Skeletal muscle tissue (tissue), 3 donors: ENCODE measurements at regions not wholly inside any gene's neighbourhood (a gene's known extent, or its start where the extent isn't known, plus 50 kb on each side); places are given as distances from the start of the nearest gene placed in this dataset.
"Not testable (repeated sequence)": the region's sequence is repeated elsewhere in the genome, so short reads cannot be mapped to it uniquely, and the experiment has no call there.

Source experiments
- H3K27ac ChIP-seq: one replicate; pipeline ENCODE4 v1.7.0; 2013; ENCODE audit warnings: mild to moderate bottlenecking, low read depth, low read length, inconsistent platforms
- H3K27me3 ChIP-seq, 3 donors: one replicate each; pipeline ENCODE4 v1.7.0; 2013; ENCODE audit warnings: low read length in 3 of 3; ENCODE audit not compliant: control insufficient read depth in 3 of 3, insufficient read depth in 3 of 3
- H3K36me3 ChIP-seq, 3 donors: one replicate each; pipeline ENCODE4 v1.7.0; 2013; ENCODE audit warnings: low read length in 3 of 3; ENCODE audit not compliant: control insufficient read depth in 3 of 3, insufficient read depth in 3 of 3
- H3K4me1 ChIP-seq, 3 donors: one replicate each; pipeline ENCODE4 v1.7.0; 2013; ENCODE audit warnings: low read length in 3 of 3, mild to moderate bottlenecking in 3 of 3; ENCODE audit not compliant: control insufficient read depth in 3 of 3, insufficient read depth in 3 of 3
- H3K4me3 ChIP-seq, 3 donors: one replicate each; pipeline ENCODE4 v1.7.0; 2013; ENCODE audit warnings: low read length in 3 of 3
- H3K9ac ChIP-seq, 3 donors: one replicate each; pipeline ENCODE4 v1.7.0; 2013; ENCODE audit warnings: low read length in 3 of 3, mild to moderate bottlenecking in 3 of 3, moderate library complexity in 2 of 3, low read depth in 1 of 3
- H3K9me3 ChIP-seq, 3 donors: one replicate each; pipeline ENCODE4 v1.7.0; 2013; ENCODE audit warnings: low read length in 3 of 3; ENCODE audit not compliant: control insufficient read depth in 3 of 3
- donor health status: Osteomylitis.

DNA sequence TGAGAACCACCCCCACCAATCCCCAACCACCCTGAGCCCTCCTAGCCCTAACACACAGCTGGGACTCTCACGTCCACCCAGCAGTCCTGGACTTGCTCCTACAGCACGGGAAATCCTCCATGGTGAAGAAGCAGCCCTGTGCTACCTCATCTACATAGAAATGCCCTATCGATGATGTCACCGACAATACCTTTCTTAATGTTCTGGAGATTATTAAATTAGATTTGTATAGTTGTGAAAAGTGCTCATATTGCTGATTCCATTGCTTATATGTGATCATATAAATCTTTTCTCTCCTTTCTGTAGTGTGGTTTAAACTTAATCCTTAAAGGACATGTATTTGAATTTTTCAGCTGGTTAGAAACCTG, 97.1 kb downstream of the PPIAL4G start:
- H3K9ac ChIP-seq, H3K27me3 ChIP-seq, H3K27ac ChIP-seq, H3K9me3 ChIP-seq, H3K4me1 ChIP-seq, H3K4me3 ChIP-seq, H3K36me3 ChIP-seq: not testable (repeated sequence)

DNA sequence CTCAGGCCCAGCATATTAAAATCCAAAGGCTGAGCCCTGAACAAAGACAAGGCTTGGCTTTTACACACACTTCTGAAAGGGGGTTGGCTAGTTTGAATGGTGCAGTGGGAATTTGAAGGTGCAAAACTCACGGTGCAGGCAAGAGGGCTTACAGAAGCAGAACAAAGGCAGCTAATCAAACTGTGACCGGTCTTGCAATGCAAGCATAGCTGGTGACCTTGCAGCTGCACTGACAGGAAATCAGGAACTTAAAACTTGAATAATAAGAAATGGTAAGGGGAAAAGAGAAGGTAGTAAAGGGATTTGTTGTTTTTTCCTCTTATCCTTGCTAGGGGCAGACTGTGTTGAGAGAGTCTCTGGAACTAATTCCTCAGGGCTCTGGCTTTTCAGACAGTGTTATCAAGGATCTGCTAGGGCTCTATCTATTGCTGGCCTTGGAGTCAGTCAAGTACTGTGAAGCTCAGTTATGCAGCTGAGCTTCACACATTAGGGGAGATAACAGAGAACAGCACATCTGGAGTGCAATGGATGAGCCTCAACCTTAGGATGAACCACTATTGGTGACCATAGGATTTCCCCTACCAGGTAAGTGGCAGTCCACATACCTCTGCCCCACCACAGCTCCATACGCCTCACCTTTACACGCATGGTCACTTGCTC, 97.6 kb downstream of the PPIAL4G start:
- no peak overlapping the region for H3K9ac ChIP-seq

DNA sequence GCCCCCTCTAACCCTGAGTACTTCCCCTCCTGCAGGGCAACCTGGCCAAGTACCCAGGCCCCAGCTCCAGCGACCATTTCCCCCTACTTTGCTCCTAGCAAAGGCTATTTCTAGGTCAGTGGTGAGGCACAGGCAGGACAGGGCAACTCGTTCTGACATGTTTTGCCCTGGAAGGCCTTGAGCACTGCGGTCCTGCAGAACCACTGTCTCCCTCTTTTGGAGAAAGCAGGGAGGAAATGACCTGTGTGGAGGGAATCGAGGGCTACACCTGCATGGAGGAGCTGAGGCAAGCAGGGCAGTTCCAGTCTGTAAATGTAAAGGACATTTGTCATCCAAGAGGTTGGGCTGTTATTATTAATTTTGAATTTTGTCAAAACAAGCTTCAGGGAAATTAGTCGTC, 99.1 kb downstream of the PPIAL4G start:
- no peaks in the 10 kb centered on the region for H3K9me3 ChIP-seq
- H3K4me1 ChIP-seq: peaks cover 0 to 3% (median 0%) of the 10 kb centered on the region in 3 donors
- no peak overlapping the region for H3K27ac ChIP-seq
- peaks cover 0 to 4% (median 4%) of the 10 kb centered on the region in 3 donors for H3K27me3 ChIP-seq
- no peak overlapping the region for H3K4me3 ChIP-seq
- no peak overlapping the region for H3K9ac ChIP-seq
- no peaks in the 10 kb centered on the region for H3K36me3 ChIP-seq

More for the DNA sequence above, 97.6 kb downstream of the PPIAL4G start:
- Histone ChIP-seq H3K4me3 (no peak overlapping the region), H3K27ac (no peak overlapping the region), H3K9me3 (no peaks in the 10 kb centered on the region), H3K36me3 (no peaks in the 10 kb centered on the region), H3K4me1 (peaks cover 0 to 5% (median 0%) of the 10 kb centered on the region in 3 donors), H3K27me3 (peaks cover 0 to 4% (median 2%) of the 10 kb centered on the region in 3 donors)

DNA sequence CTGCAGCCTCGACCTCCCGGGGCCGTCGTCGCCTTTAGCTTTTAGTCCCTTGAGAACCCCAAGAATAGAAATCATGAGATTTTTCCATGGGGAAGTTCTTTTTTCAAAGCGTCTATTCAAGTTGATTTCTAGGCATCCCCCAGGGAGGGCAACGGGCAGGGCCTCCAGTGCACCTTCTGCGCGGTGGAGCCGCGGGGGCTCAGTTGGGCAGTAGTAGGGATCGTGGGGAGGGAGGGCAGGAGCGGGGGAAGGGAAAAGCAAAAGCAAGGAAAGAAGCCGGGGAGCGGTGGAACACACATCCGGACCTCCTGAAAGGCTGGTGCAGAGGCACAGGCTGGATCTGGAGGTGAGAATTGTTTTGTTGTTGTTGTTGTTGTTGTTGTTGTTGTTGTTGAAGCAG, 103.4 kb downstream of the PPIAL4G start:
- Histone ChIP-seq H3K9ac (no peak overlapping the region), H3K4me1 (no peaks in the 10 kb centered on the region), H3K27me3 (peaks cover 0 to 4% (median 4%) of the 10 kb centered on the region in 3 donors), H3K27ac (no peak overlapping the region), H3K9me3 (no peaks in the 10 kb centered on the region), H3K36me3 (no peaks in the 10 kb centered on the region), H3K4me3 (no peak overlapping the region)

DNA sequence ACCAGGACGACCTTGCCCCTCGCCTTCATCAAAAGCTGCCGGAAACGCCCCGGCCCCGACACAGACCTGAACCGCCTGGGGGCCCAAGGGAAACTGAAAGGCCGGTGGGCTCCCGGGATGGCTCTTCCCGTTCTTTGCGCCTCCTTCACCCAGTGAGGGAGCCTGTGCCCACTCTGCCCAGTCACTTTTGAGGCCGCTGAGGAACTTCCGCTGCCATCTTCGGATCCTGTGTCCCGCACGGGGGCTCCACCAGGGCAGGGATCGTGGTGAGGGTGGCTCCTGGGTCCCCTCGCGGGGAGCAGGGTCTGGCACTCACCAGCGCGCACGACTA, 104.0 kb downstream of the PPIAL4G start:
- H3K9ac ChIP-seq: no peak overlapping the region
- no peak overlapping the region for H3K27ac ChIP-seq
- no peak overlapping the region for H3K4me3 ChIP-seq
- no peaks in the 10 kb centered on the region for H3K36me3 ChIP-seq
- H3K27me3 ChIP-seq: peaks cover 0 to 4% (median 2%) of the 10 kb centered on the region in 3 donors
- H3K4me1 ChIP-seq: no peaks in the 10 kb centered on the region
- H3K9me3 ChIP-seq: no peaks in the 10 kb centered on the region

GRCh38 chr1:148377992-148378391, 105.1 kb downstream of the PPIAL4G start:
- not testable (repeated sequence) for H3K36me3 ChIP-seq, H3K27me3 ChIP-seq, H3K9me3 ChIP-seq, H3K4me1 ChIP-seq, H3K4me3 ChIP-seq, H3K9ac ChIP-seq, H3K27ac ChIP-seq

DNA sequence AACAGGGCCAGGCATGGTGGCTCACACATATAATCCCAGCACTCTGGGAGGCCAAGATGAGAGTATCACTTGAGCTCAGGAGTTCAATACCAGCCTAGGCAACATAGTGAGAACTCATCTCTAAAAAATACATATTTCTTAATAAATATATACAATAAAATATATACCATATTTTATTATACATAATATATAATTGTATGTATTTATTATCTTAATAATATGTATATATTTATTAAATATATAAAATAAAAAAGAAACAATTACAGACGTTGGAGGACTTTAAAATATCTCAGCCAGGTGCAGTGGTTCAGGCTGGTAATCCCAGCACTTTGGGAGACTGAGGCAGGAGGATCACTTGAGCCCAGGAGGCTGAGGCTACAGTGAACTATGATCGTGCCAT, 106.1 kb downstream of the PPIAL4G start:
- H3K9me3 ChIP-seq, H3K4me1 ChIP-seq, H3K27me3 ChIP-seq, H3K27ac ChIP-seq, H3K4me3 ChIP-seq, H3K36me3 ChIP-seq, H3K9ac ChIP-seq: not testable (repeated sequence)

DNA sequence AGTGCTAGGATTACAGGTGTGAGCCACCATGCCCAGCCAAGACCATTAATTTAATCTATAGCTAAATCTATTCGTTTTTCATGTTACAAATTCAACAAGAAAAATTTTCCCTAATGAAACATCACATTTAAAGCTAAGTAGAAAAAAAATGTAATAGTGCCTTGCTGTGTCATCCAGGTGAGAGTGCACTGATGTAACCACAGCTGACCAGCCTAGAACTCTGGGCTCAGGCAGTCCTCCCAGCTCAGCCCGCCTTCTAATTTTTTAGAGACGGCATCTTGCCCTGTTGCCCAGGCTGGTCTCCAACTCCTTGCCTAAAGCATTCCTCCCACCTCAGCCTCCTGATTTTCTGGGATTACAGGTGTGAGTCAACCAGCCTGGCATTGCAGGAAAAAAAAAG, 109.0 kb downstream of the PPIAL4G start:
- no peaks in the 10 kb centered on the region for H3K27me3 ChIP-seq
- H3K4me3 ChIP-seq: no peak overlapping the region
- H3K9me3 ChIP-seq: no peaks in the 10 kb centered on the region
- H3K4me1 ChIP-seq: no peaks in the 10 kb centered on the region
- H3K9ac ChIP-seq: no peak overlapping the region
- no peak overlapping the region for H3K27ac ChIP-seq
- H3K36me3 ChIP-seq: no peaks in the 10 kb centered on the region

- Histone ChIP-seq H3K4me3 (no peak overlapping the region), H3K36me3 (no peaks in the 10 kb centered on the region), H3K9me3 (no peaks in the 10 kb centered on the region), H3K27me3 (no peaks in the 10 kb centered on the region), H3K27ac (no peak overlapping the region), H3K4me1 (no peaks in the 10 kb centered on the region), H3K9ac (no peak overlapping the region)
These were observed 109.7 kb downstream of the PPIAL4G start for GRCh38 chr1:148373192-148373925.

DNA sequence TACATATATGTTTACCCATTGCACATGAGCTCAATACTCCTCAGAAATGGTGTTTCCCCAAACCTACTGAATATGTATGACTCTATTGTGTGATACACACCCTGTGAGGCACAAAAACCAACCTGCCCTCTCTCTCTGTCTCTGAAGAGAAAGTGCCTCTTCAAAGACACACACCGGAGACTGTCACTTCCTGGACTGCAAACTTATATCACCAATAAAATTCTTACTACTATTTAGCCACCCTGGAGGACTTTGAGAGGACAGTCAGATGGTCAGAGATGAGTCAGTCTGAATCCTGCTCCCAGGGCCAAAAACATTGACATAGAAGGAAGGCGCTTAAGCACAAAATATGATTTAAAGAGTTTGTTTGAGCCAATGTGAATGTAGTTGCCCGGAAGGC, 110.4 kb downstream of the PPIAL4G start:
- Histone ChIP-seq H3K9ac (no peak overlapping the region), H3K27ac (no peak overlapping the region), H3K27me3 (no peaks in the 10 kb centered on the region), H3K4me1 (no peaks in the 10 kb centered on the region), H3K9me3 (no peaks in the 10 kb centered on the region), H3K36me3 (no peaks in the 10 kb centered on the region), H3K4me3 (no peak overlapping the region)
